ENCODE measurements at regions not wholly inside any gene's neighbourhood (a gene's known extent, or its start where the extent isn't known, plus 50 kb on each side); places are given as distances from the start of the nearest gene placed in this dataset.
"Not testable (repeated sequence)": the region's sequence is repeated elsewhere in the genome, so short reads cannot be mapped to it uniquely, and the experiment has no call there.

- H3K9me3 ChIP-seq, result no peaks in the 10 kb centered on the region
- H3K36me3 ChIP-seq, result no peaks in the 10 kb centered on the region
- H3K27ac ChIP-seq, result no peak overlapping the region
- H3K4me1 ChIP-seq, result no peaks in the 10 kb centered on the region
- H3K27me3 ChIP-seq, result no peaks in the 10 kb centered on the region
- TF ChIP-seq EP300 (IDR thresholded peaks at IDR 0.05), result no peak
- TF ChIP-seq, protein P1, sequence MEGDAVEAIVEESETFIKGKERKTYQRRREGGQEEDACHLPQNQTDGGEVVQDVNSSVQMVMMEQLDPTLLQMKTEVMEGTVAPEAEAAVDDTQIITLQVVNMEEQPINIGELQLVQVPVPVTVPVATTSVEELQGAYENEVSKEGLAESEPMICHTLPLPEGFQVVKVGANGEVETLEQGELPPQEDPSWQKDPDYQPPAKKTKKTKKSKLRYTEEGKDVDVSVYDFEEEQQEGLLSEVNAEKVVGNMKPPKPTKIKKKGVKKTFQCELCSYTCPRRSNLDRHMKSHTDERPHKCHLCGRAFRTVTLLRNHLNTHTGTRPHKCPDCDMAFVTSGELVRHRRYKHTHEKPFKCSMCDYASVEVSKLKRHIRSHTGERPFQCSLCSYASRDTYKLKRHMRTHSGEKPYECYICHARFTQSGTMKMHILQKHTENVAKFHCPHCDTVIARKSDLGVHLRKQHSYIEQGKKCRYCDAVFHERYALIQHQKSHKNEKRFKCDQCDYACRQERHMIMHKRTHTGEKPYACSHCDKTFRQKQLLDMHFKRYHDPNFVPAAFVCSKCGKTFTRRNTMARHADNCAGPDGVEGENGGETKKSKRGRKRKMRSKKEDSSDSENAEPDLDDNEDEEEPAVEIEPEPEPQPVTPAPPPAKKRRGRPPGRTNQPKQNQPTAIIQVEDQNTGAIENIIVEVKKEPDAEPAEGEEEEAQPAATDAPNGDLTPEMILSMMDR (IDR thresholded peaks at IDR 0.05), result no peak
- TF ChIP-seq POLR2A (IDR thresholded peaks at IDR 0.05), result no peak
- no peak for TF ChIP-seq POLR2AphosphoS5 (IDR thresholded peaks at IDR 0.05)
- DNase-seq, result no peak
- H3K4me3 ChIP-seq, result no peak overlapping the region
- no peak for ATAC-seq (ENCODE audit: low FRiP score in 2 of 2)
- WGBS, 2 donors, result 71 to 77% methylated on average over 4 of the region's 4 CpGs
Observed at GRCh38 chr18:10169064-10169562, 255.3 kb downstream of the VAPA start.

- ATAC-seq (ENCODE audit: low FRiP score in 2 of 2) (no peak), DNase-seq (no peak)
Observed at GRCh38 chr18:10169814-10170213, 256.0 kb downstream of the VAPA start.

DNA sequence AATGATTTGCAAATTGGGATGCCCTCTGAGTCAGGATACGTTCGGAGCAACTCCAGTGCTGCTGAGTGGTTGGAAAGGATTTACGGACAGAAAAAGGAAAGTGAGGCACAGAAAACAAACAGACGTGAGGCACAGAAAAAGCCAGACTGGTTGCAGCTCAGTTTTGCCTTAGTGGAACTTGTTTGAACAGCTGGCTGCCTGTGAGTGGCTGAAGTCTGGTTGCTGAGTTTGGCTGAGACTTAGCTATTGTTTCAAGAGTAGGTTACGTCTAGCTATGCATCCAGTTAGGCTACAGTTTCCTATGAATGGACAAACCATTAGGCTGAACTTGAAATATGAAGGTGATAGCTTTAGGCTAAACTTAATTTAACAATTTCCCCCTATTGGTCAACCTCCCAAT lies 256.6 kb downstream of the VAPA start:
- Histone ChIP-seq H3K36me3 (no peaks in the 10 kb centered on the region), H3K4me3 (no peak overlapping the region), H3K4me1 (no peaks in the 10 kb centered on the region), H3K9me3 (no peaks in the 10 kb centered on the region), H3K27me3 (no peaks in the 10 kb centered on the region), H3K27ac (no peak overlapping the region)
- WGBS, 2 donors, result 86 to 87% methylated on average over 5 of the region's 5 CpGs
- DNase-seq (no peak), ATAC-seq (ENCODE audit: low FRiP score in 2 of 2) (no peak)
- TF ChIP-seq POLR2A (IDR thresholded peaks at IDR 0.05) (no peak), POLR2AphosphoS5 (IDR thresholded peaks at IDR 0.05) (no peak), EP300 (IDR thresholded peaks at IDR 0.05) (no peak)
- TF ChIP-seq, protein P1 (IDR thresholded peaks at IDR 0.05), result no peak

More at GRCh38 chr18:10169814-10170213, 256.0 kb downstream of the VAPA start:
- Histone ChIP-seq H3K27me3 (no peaks in the 10 kb centered on the region), H3K4me3 (no peak overlapping the region), H3K4me1 (no peaks in the 10 kb centered on the region), H3K36me3 (no peaks in the 10 kb centered on the region), H3K27ac (no peak overlapping the region), H3K9me3 (no peaks in the 10 kb centered on the region)
- 76 to 83% methylated on average over 2 of the region's 2 CpGs for WGBS, 2 donors
- no peak for TF ChIP-seq EP300 (IDR thresholded peaks at IDR 0.05)
- no peak for TF ChIP-seq POLR2AphosphoS5 (IDR thresholded peaks at IDR 0.05)
- TF ChIP-seq POLR2A (IDR thresholded peaks at IDR 0.05), result no peak
- TF ChIP-seq, protein P1 (IDR thresholded peaks at IDR 0.05), result no peak

- not testable (repeated sequence) for H3K9me3 ChIP-seq; H3K4me1 ChIP-seq; H3K27ac ChIP-seq; ATAC-seq (ENCODE audit: low FRiP score in 2 of 2); H3K36me3 ChIP-seq; H3K4me3 ChIP-seq; DNase-seq; H3K27me3 ChIP-seq
- 71 to 79% methylated on average over 2 of the region's 2 CpGs for WGBS, 2 donors
Observed at GRCh38 chr18:10175333-10175732, 261.5 kb downstream of the VAPA start.

GRCh38 chr18:10179326-10179725 lies 265.5 kb downstream of the VAPA start:
- H3K9me3 ChIP-seq; H3K4me1 ChIP-seq; H3K27me3 ChIP-seq; DNase-seq; ATAC-seq (ENCODE audit: low FRiP score in 2 of 2); H3K27ac ChIP-seq; H3K4me3 ChIP-seq; H3K36me3 ChIP-seq: not testable (repeated sequence)
- 80 to 84% methylated on average over 6 of the region's 6 CpGs for WGBS, 2 donors

GRCh38 chr18:10182009-10182624 lies 268.3 kb downstream of the VAPA start:
- no peak for DNase-seq
- Histone ChIP-seq H3K4me3 (no peak overlapping the region), H3K27ac (no peak overlapping the region), H3K4me1 (no peaks in the 10 kb centered on the region), H3K36me3 (no peaks in the 10 kb centered on the region), H3K27me3 (no peaks in the 10 kb centered on the region), H3K9me3 (no peaks in the 10 kb centered on the region)
- no peak for ATAC-seq (ENCODE audit: low FRiP score in 2 of 2)
- 89 to 91% methylated on average over 11 of the region's 11 CpGs for WGBS, 2 donors
- no peak for TF ChIP-seq POLR2AphosphoS5 (IDR thresholded peaks at IDR 0.05)
- TF ChIP-seq, protein P1 (IDR thresholded peaks at IDR 0.05), result no peak
- TF ChIP-seq EP300 (IDR thresholded peaks at IDR 0.05), result no peak
- TF ChIP-seq POLR2A (IDR thresholded peaks at IDR 0.05), result no peak
